PC-3 (cell line): ENCODE measurements at regions not wholly inside any gene's neighbourhood (a gene's known extent, or its start where the extent isn't known, plus 50 kb on each side); places are given as distances from the start of the nearest gene placed in this dataset.

Experiments used
- ATAC-seq: fragments of 200-7000 bp; cut with Tn5 transposase; 2 replicates; pipeline ENCODE4 v1.9.1; 2020; ENCODE audit warnings: mild to moderate bottlenecking, moderate library complexity
- BruUV-seq: library from RNA; stranded (reverse); fragments of 400-500 nt; replicated peaks from 2 replicates; lab custom pipeline; 2021; lab: Mats Ljungman, UMichigan
- CTCF ChIA-PET: fragments of 300-600 bp; sonication (Branson Sonifier 250); formaldehyde crosslinking; loops from one replicate; lab custom pipeline; 2022; ENCODE audit warnings: antibody characterized with exemption; lab: Charles Lee
- POLR2A ChIA-PET: fragments of 300-600 bp; sonication (Branson Sonifier 250); formaldehyde crosslinking; loops from one replicate; lab custom pipeline; 2022; ENCODE audit warnings: antibody characterized with exemption; ENCODE audit not compliant: unreplicated experiment; lab: Charles Lee
- DNase-seq: peaks from one replicate; pipeline ENCODE4 v3.0.0-alpha.2; 2015
- H2AFZ ChIP-seq: fragments of 300-600 bp; sonication (generic); 2 replicates; pipeline ENCODE4 v1.6.0; 2016; ENCODE audit warnings: antibody characterized with exemption, low read length
- H3F3A ChIP-seq: fragments of 300-600 bp; sonication (generic); one replicate; pipeline ENCODE4 v1.6.0; 2017; ENCODE audit warnings: antibody characterized with exemption, low read length, control low read depth, mild to moderate bottlenecking; ENCODE audit not compliant: unreplicated experiment
- H3K27ac ChIP-seq: fragments of 300-600 bp; sonication (generic); 2 replicates; pipeline ENCODE4 v1.5.1; 2016; ENCODE audit warnings: mild to moderate bottlenecking, low read length
- H3K27me3 ChIP-seq: fragments of 300-600 bp; sonication (generic); 2 replicates; pipeline ENCODE4 v1.6.1; 2016; ENCODE audit warnings: low read length, mixed read lengths
- H3K36me3 ChIP-seq: fragments of 300-600 bp; sonication (generic); 2 replicates; pipeline ENCODE4 v1.6.1; 2016; ENCODE audit warnings: low read depth, mixed run types, low read length, mixed read lengths
- H3K4me1 ChIP-seq: fragments of 300-600 bp; sonication (generic); 2 replicates; pipeline ENCODE4 v1.5.1; 2016; ENCODE audit warnings: low read length; ENCODE audit not compliant: insufficient read depth
- H3K4me2 ChIP-seq: fragments of 300-600 bp; sonication (generic); 2 replicates; pipeline ENCODE4 v1.6.0; 2016; ENCODE audit warnings: low read length
- H3K4me3 ChIP-seq: fragments of 300-600 bp; sonication (generic); 2 replicates; pipeline ENCODE4 v1.5.1; 2016; ENCODE audit warnings: mild to moderate bottlenecking, low read length, mixed read lengths
- H3K79me2 ChIP-seq: fragments of 300-600 bp; sonication (generic); 2 replicates; pipeline ENCODE4 v1.6.1; 2017; ENCODE audit warnings: low read length, mixed read lengths
- H3K9ac ChIP-seq: fragments of 300-600 bp; sonication (generic); 2 replicates; pipeline ENCODE4 v1.6.0; 2016; ENCODE audit warnings: mild to moderate bottlenecking, low read length
- H3K9me2 ChIP-seq: fragments of 300-600 bp; sonication (generic); replicated peaks from 2 replicates; pipeline ENCODE4 v1.6.1; 2016; ENCODE audit warnings: mixed run types, low read length, mixed read lengths
- H3K9me3 ChIP-seq: fragments of 300-600 bp; sonication (generic); 2 replicates; pipeline ENCODE4 v1.6.1; 2016; ENCODE audit warnings: low read length, mixed read lengths
- H4K20me1 ChIP-seq: fragments of 300-600 bp; sonication (generic); 2 replicates; pipeline ENCODE4 v1.6.1; 2016; ENCODE audit warnings: low read length, mixed read lengths
- EZH2 ChIP-seq: fragments of 300-600 bp; sonication (generic); IDR thresholded peaks from one replicate; pipeline ENCODE4 v1.6.1; 2017; ENCODE audit warnings: antibody characterized with exemption, mild to moderate bottlenecking, low read length; ENCODE audit not compliant: unreplicated experiment
- EZH2phosphoT487 ChIP-seq: fragments of 300-600 bp; sonication (generic); IDR thresholded peaks from 2 replicates; pipeline ENCODE4 v1.6.1; 2018; ENCODE audit warnings: mild to moderate bottlenecking, antibody characterized with exemption, low read length, borderline replicate concordance
- intact Hi-C: fragments of 100-400 bp; cut with micrococcal nuclease; formaldehyde crosslinking; loops from 2 replicates; pipeline ENCODE4 v1.9.0; 2023
- TF ChIP-seq, protein P1 (sequence below): fragments of 300-600 bp; sonication (generic); conservative IDR thresholded peaks from 2 replicates; pipeline ENCODE4 v1.5.1; 2017; ENCODE audit warnings: antibody characterized with exemption, low read depth, mild to moderate bottlenecking, low read length

DNA sequence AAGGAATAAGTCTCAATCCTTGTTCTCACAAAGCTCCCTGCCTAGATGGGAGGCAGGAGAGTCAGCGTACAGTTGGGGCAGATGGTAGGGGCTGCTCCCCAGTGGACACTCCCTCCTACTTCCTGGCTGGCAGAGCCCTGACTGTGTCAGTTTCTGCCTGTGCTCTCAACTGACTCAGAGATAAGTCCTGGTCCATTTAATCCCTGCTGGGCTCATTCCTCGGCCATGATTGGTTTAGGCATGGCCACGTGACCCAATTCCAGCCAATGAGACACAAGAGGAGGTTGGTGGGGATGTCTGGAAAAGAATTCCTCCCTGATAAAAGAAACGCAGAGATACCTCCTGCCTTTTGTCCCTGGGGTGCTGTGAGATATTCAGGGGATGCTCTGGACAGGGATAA, 118.1 kb upstream of the SLC6A11 start:
- no TSS peak for BruUV-seq
- TF ChIP-seq, protein P1, sequence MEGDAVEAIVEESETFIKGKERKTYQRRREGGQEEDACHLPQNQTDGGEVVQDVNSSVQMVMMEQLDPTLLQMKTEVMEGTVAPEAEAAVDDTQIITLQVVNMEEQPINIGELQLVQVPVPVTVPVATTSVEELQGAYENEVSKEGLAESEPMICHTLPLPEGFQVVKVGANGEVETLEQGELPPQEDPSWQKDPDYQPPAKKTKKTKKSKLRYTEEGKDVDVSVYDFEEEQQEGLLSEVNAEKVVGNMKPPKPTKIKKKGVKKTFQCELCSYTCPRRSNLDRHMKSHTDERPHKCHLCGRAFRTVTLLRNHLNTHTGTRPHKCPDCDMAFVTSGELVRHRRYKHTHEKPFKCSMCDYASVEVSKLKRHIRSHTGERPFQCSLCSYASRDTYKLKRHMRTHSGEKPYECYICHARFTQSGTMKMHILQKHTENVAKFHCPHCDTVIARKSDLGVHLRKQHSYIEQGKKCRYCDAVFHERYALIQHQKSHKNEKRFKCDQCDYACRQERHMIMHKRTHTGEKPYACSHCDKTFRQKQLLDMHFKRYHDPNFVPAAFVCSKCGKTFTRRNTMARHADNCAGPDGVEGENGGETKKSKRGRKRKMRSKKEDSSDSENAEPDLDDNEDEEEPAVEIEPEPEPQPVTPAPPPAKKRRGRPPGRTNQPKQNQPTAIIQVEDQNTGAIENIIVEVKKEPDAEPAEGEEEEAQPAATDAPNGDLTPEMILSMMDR: no peak
- TF ChIP-seq EZH2phosphoT487 (no peak), EZH2 (no peak)
- POLR2A ChIA-PET: no interaction called here
- no peaks in the 10 kb centered on the region for H3K4me1 ChIP-seq
- DNase-seq (peak; percentile 11), ATAC-seq (no peak)
- H3K27ac ChIP-seq: no peak overlapping the region
- H3K4me3 ChIP-seq: no peak overlapping the region
- H3F3A ChIP-seq: no peaks in the 10 kb centered on the region
- H3K27me3 ChIP-seq: peaks cover 70% of the 10 kb centered on the region
- no peaks in the 10 kb centered on the region for H3K36me3 ChIP-seq
- no peaks in the 10 kb centered on the region for H3K9me2 ChIP-seq
- CTCF ChIA-PET: no interaction called here
- H3K79me2 ChIP-seq: no peaks in the 10 kb centered on the region
- no peaks in the 10 kb centered on the region for H4K20me1 ChIP-seq
- H2AFZ ChIP-seq: no peak overlapping the region
- no peak overlapping the region for H3K4me2 ChIP-seq
- intact Hi-C loops: no loop called here
- no peak overlapping the region for H3K9ac ChIP-seq
- H3K9me3 ChIP-seq: no peaks in the 10 kb centered on the region

DNA sequence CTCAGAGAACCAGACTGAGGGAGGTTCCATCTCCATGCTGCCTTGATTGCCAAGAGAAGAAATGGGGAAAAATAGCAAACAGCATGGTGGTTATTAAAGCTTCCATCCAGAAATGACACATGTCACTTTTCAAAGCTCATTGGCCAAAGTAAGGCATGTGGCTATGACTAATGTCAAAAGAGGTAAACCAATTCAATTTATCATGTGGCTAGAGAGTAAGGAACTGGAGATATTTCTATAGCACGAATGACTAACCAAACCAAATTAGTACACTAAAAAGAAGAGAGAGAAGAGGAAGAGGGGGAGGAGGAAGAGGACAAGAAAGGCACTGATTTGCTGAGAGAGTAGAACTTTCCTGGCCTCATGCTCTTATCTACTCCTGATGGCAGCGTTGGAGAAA, 115.2 kb upstream of the SLC6A11 start:
- TF ChIP-seq EZH2 (no peak), EZH2phosphoT487 (no peak)
- TF ChIP-seq, protein P1: no peak
- no peaks in the 10 kb centered on the region for H3K9me2 ChIP-seq
- POLR2A ChIA-PET: no interaction called here
- no peak overlapping the region for H3K9ac ChIP-seq
- H3K79me2 ChIP-seq: no peaks in the 10 kb centered on the region
- H3K27ac ChIP-seq: no peak overlapping the region
- H3K36me3 ChIP-seq: no peaks in the 10 kb centered on the region
- no peak overlapping the region for H2AFZ ChIP-seq
- no peaks in the 10 kb centered on the region for H3F3A ChIP-seq
- intact Hi-C loops: no loop called here
- H3K9me3 ChIP-seq: no peaks in the 10 kb centered on the region
- H3K4me2 ChIP-seq: no peak overlapping the region
- H3K4me3 ChIP-seq: no peak overlapping the region
- no peaks in the 10 kb centered on the region for H4K20me1 ChIP-seq
- ATAC-seq (no peak), DNase-seq (no peak)
- peaks cover 59% of the 10 kb centered on the region for H3K27me3 ChIP-seq
- CTCF ChIA-PET: no interaction called here
- no TSS peak for BruUV-seq
- no peaks in the 10 kb centered on the region for H3K4me1 ChIP-seq

DNA sequence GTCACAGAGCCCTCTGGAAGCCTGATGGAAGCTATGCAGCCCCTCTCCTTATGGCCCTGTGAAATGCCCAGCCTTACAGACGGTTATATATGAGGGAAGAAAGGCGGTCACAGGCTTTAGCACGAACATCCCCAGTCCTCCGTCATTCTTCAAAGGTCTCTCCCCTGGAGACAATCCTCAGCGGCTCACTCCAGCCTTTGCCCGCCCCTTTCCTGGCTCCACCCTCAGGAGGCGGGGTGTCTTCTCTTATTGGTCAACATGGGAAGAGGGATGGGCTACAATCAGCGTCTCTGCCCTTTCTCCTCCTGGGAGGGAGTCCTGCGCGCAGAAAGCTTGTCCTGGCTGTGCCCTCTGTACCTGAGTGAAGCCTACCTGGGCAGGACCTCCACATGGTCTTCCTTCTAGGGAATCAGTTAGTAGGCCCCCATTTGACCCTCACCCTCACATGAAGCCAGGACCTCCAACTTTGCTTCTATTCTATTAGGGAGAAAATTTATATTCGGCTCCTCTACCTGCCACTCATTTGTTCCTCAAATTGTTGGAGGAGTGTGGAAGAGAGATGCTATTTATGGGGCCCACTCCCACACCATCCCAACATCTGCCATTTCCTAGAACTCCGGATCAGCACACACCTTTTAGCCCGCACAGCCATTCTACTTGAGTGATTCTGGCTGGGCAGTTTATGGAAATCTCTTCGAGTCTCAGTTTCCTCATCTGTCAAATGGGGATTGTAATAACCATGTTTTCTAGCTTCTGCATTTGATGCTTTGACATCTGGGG, 112.9 kb upstream of the SLC6A11 start:
- intact Hi-C loops: no loop called here
- H3K36me3 ChIP-seq: no peaks in the 10 kb centered on the region
- CTCF ChIA-PET: no interaction called here
- no peak overlapping the region for H3K4me2 ChIP-seq
- POLR2A ChIA-PET: no interaction called here
- peaks cover 68% of the 10 kb centered on the region for H3K27me3 ChIP-seq
- no peaks in the 10 kb centered on the region for H3K79me2 ChIP-seq
- TF ChIP-seq EZH2phosphoT487: no peak
- TF ChIP-seq, protein P1: no peak
- no peak for TF ChIP-seq EZH2
- no peak overlapping the region for H3K27ac ChIP-seq
- H3F3A ChIP-seq: no peaks in the 10 kb centered on the region
- no peak overlapping the region for H3K4me3 ChIP-seq
- ATAC-seq (no peak), DNase-seq (peak; percentile 5)
- no peak overlapping the region for H2AFZ ChIP-seq
- no peaks in the 10 kb centered on the region for H3K9me3 ChIP-seq
- no peaks in the 10 kb centered on the region for H3K9me2 ChIP-seq
- BruUV-seq: no TSS peak
- H4K20me1 ChIP-seq: no peaks in the 10 kb centered on the region
- no peak overlapping the region for H3K9ac ChIP-seq
- H3K4me1 ChIP-seq: no peaks in the 10 kb centered on the region
